ENCODE measurements at regions not wholly inside any gene's neighbourhood (a gene's known extent, or its start where the extent isn't known, plus 50 kb on each side); places are given as distances from the start of the nearest gene placed in this dataset.

DNA sequence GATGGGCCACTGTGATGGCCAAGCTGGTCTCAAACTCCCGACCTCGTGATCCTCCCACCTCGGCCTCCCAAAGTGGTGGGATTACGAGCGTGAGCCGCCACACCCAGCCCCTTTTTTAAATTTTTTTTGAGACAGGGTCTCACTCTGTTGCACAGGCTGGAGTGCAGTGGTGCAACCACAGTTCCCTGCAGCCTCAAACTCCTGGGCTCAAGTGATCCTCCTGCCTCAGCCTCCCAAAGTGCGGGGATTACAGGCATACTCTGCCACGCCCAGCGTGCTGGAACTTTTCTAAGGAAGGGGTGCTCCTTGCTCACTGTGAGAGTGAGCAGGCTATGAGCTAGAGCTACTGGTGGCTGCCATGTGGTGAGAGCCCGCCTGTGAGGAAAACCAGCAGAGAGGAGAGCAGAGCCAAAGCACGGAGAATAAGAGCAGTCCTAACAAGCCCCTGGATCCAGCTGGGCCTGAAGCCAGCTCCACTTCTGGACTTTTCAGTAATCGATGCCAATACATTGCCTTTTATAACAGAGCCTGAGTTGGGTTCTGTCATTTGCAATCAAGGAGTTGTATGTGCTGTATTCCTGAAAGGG, 75.5 kb upstream of the UNC5A start:
- DNase-seq = no peak

DNA sequence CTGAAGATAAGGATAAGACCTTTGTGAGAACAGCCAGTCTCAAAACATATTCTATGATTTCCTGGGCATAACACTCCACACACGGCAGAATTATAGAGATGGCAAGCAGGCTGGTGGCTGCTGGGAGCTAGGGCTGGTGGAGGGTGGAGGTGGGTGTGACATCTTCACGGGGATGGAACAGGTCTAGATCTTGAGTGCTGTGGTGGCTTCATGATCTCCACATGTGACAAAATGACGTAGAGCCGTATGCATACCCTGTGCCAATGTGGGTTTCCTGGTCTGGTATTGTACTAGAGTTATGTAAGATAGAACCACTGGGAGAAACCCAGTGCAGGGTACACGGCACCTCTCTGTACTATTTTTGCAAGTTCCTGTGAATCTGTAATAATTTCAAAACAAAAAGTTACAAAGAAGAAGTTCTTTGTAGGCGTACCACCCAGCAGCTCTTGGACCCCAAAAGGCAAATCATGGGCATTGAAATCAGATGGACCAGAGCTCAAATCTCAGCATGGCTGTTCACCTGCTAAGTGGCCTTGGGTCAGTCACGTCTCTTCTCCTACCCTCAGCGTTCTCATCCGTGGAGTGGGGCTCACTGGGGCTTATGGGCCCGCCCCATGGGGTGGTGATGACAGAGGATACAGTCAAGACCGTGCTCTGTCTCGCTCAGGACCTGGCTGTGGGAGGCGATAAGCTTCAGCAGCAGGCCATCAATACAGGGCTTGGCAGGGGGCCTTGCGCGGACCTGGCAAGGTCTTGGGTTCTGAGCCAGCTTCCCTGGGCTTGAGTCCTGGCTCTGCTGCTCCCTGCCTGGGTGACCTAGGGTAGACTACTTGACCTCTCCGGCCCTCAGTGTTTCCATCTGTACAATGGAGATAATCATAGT, 74.7 kb upstream of the UNC5A start:
- DNase-seq = no peak

DNA sequence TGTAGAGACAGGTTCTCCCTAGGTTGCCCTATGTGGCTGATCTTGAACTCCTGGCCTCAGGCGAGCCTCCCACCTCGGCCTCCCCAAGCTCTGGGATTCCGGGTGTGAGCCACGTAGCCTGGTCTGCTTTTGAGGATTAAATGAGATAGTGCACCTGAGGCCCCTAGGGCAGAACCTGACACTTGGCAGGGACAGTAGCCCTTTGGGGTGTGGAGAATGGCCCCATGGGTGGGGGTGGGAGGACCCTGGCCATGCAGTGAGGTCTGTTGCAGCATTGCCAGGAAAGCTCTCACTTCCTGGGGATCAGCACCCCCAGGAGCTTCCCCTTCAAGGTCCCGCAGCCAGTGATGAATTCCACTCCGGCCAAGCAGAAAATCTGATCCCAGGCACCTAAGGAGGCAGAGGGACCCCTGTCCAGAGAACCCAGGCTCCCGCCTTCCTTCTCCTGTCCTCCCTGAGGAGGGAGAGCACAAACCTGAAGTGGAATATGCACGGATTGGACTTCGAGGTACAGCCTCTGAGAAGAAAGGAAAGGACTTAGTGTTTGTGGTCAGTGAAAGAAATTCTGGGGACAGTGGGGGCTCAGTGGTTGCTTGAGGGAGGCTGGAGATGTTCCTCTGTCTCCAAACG, 73.9 kb upstream of the UNC5A start:
- no peak for DNase-seq

DNA sequence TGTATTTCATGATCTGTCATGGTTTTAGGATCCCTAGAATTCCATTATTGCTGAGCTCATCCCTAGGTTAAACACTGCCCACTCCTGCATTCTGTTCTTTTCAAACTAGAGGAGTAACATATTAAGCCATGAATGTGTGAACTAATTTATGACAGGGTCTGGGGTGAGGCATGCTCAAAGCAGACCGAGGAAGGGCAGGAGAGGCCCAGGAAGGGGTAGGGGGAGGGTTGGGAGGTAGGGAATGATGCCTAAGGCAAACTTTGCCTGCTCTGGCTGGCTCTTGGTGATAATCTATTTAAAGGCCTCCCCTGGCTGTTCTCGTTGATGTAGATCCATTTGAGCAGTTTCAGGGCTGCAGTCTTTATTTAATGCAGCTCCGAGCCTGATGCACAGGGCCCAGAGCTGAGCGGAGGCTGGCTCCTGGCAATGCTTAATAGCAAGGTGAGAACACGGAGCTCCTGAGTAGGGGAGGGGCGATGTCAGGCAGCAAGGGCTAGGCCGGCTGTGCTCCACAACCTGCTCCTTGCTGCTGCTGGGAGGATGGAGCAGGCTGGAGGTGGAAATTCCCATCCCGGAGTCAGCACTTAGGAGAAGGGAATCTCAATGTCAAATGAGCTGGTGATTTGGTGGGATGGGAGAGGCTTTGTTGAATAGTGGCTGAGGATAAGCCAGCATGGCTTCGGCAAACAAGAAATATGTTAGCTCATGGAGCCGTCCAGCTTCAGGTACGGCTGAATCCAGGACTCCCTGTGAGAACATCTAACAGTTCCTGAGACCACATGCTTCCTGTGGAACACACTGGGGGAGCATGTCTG, 73.2 kb upstream of the UNC5A start:
- no peak for DNase-seq

DNA sequence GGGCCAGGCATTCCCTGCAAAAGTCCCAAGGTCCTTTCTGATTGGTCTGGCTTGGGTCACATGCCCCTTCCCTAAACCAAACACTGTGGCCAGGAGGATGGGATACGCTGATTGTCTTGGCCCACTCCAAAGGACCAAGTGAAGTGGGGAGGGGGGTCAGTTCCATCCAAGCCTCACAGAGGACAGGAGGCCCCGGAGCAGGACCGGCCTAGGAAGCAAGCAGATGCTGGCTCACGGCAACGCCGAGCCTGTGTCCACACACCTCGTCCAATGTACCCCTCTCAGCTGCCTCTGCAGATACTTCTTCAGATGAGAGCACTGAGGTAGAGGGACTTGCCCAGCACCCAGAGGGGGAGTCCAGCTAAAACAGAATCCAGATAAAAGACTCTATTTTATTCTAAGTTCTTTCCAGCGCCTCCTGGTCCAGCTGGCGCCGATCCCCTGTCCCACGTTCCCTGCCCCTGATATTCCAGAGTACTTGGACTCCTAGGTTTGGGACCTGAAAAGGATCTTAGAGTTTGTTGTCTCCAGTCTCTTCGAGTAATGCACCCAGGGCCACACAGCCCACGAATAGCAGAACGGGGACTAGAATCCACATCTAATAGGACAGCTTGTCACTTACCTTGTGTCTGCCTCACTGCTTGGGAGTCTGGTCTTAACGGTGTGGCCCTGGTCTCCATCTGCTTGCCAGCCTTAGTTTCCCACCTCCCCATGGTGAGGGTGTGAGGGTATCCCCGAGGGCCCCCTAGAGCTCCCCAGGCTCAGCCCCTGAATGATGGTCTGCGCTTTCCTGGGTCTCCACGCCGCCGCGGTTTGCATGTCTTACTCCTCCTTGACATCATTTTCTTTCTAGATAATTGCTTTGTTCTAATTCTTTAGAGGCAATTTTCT, 72.4 kb upstream of the UNC5A start:
- no peak for DNase-seq

DNA sequence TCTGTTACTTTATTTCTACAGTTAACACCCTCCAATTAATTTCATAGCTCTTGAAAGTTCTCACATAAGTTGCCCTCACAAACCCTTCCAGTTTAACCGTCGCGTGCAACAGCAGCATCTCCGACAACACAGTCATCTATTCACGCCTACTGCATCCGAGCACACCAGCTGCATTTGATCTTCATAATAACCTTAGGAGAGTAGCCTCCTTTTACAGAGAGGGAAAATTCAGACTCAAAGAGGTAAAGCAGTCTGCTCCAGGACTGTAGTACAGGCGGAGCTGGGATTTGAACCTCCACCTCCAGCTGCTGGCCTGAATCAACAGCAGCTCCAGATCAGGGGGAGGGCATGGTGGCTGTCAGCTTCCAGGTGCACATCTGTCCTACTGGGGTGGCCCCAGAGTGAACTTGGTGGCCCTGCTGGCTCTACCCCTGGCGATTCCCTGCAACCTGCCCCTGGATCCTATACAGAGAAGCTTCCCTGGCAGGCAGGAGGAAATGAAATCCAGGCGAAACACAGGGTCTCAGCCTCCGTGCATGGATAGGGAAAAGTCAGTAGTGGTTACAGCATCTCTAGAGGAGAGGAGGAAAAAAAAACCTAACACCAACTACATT, 71.6 kb upstream of the UNC5A start:
- no peak for DNase-seq

DNA sequence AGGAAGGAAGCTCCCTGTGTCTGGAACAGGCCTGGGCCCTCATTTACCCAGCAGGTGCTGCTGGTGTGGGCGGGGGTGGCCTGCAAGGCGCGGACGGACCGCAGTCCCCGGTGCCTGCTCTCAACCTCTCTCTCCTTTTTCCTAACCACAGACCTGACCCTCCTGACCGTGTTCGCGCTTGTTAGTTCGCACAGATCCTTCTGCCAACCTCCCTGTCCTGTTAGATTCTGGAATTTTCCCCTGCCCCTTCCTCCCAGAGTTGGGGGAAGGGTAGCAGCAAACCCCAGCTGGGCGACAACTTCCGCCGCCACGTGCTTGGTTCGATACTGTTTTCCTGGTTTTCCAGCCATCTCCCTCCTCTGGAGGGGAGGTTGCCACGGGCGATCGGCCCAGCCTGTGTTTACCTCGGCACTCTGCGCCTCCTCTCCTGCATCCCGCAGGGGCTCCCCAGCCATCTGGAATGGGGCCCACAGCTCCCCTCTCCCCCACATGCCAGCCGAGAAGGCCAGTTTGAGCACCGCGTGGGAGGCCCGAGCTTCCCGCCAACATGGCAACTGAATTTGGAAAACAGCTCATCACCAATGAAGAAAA, 70.8 kb upstream of the UNC5A start:
- peak; percentile 83 for DNase-seq

DNA sequence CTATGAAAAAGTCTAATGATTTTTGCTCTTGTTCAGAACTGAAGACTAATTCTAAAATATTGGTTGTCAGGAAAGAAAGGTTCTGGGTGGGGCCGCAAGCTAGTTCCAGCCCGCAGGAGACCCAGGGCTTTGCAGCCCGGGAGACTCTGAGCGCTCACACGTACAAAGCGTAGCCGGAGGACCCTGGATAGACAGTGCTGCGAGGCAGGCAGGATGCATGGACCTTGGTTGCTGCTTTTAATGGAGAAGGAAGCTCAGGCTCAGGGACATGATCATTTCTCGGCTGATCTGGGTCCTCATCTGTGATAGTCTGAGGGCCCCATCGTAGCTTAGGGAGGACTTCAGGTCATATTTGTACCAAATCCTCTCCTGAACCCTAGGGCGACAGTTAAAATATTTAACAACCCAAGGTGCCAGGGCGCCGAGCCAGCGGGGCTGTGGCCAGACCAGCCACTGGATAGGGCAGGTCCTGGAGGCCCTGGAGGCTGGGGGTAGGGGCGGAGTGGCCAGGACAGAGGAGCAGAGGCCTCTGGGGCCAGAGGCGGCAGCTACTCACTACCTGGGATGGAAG, 70.1 kb upstream of the UNC5A start:
- DNase-seq = peak; percentile 53

DNA sequence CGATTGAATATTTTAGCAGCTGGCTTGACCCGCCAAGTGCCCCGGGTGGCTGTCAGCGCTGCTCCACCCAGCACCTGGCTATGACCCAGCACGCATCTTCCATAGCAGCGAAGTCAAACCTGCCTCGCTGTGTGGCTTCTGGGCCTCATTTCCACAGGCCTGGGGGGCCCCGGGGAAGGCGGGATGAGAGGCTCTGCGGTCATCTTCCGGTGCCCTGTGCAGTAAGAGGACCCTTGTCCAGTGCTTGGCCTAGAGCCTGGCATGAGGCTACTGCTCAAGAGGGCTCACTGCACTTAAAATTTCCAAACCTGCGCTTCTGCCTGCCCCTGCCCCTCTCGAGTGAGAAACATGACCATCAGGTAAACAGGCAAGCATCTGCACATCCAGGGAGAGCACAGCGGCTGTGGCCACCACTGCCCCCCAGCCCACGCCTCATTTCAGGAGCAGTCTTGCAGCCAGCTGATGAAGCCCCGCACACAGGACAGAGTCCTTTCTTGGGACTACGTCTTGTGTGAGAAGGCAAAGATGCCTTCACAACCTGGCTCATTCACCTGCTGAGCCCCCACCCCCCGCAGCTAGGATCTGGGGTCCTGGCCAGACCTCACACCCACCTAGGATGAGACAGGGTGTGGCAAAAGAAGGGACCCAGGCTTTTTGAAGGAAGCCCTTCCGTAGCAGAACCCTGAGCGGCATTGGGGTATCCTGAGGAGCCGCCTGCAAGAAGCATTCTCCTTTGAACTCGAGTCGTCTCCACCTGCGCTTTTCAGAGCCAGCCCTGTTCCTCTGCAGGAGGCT, 69.5 kb upstream of the UNC5A start:
- no peak for DNase-seq

DNA sequence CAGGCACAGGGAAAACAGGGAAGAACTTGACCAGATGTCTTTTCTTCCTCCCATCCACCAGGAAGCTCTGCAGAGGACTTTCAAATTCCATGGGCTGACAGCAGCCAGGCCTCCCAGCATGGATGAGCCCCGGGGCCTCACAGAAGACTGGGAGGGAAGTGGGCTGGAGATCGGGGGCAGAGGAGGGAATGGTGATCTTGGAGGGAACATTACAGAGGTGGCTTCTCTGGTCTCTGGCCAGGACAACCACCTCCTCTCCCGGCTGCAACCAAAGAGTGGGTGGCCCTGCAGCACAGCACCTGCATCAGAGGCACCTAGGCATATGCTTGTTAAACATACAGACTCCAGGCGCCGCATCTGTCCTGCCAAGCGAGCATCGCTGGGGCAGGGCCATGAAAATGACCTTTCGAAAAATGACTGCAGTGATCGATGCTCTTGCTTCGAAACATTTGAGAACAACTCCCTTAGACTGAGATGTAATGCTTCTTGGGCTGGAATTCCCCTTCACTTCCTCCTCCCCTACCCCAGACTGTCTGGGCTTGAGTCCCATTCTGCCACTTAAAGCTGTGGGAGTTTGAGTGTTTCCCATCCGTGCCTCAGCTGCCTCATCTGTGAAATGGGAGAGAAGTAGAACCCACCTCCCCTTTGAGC, 68.7 kb upstream of the UNC5A start:
- no peak for DNase-seq

DNA sequence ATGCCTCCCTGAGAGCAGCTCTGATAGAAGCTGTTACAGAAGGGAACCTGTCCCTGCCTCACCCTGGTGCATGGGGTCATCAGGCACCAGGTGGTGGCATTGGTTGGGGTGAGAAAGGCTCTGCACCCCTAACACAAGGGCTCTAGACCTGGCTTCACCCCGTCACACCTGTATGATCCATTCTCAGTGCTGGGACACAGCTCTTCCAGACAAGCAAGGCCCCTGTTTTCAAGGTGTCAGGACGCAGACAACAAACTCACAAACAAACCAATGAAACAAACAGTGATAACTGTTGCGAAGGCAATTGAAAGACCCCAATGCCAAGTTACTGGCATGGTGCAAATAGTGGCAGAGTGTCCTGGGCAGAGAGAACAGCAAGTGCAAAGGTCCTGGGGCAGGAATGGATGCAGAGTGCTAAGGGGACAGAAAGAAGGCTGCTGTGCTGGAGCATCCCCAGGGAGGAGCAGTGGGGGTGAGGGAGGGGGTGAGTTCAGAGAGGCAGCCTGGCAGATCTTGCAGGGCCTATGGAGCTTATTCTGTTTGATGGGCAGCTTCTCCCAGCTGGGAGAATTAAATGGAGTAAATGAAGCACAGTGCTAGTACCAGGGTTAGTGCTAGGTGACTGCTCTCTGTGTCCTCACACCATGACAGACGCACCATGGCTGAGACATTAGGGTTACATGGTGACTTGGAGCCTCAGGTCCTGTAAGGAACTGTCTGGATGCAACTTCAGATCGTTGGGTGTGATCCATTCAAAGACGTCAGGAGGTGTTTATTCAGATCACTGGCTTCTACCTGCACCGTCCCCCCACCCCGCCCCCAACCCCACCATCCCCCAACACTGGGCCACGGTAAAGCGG, 67.9 kb upstream of the UNC5A start:
- DNase-seq = no peak

DNA sequence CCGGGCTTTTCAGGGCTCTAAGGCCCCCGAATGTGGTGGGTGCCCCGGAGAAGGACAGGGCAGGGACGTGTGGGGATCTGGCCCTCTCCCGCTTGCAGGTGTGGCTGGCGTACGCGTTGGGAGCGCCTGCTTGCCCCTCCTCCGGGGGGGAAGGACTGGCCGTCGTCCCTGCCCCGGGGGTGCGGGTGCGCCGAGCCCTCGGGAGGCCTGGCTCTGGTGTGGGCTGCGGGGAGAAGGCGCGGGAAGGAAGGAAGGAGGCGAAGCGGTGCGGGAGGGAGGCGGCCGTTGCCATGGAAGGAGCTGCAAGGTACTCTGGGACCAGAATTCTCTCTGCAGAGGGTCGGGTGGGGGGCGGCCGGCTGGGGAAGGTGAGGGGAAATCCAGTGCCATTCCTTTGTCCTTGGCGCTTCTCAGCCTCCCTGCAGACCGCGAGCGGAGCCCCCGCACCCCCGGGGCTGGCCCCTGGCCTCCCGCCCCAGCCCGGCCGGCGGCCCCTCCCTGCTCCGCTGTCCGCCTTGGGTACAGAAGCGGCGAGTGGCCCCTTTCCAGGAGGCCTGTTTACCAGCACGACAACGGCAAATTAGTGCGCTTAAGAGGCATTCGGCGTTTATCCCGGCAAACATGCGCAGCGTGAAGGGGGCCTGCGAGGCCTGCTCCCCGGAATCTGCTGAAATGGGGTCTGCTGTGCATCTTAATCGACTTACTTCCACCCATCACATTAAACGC, 67.1 kb upstream of the UNC5A start:
- DNase-seq = peak; percentile 32

DNA sequence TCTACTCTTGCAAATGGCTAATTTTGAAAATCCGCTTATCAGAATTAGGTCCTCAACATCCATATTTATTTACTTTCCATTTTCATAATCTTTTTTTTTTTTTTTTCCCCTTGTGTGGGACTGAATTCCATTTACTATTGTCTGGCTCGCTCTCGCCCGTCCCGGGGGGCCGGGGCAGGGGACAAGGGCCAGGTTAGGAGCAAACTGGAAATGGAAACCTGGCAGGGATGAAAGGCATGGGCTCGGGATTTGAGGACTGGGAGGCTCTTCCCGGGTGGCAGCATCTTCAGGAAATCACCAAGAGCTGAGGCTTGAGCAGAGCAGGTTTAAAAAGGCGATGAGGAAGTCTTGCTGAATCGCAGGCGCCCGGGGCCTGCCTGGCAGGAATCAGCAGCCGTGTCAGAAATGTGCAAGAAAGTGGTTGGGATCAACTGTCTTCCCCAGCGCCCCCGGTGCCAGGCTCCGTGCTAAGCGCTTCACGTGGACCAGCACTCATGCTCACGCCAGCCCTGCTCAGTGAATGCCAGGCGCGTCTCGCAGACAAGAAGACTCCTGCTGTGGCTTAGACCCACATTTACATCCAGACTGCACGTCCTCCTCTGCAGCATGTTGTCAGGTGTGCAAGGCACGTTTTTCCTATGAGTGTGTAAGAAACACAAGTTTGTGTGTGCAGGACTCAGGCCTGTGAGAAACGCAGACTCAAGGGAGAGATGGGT, 66.3 kb upstream of the UNC5A start:
- DNase-seq = no peak

DNA sequence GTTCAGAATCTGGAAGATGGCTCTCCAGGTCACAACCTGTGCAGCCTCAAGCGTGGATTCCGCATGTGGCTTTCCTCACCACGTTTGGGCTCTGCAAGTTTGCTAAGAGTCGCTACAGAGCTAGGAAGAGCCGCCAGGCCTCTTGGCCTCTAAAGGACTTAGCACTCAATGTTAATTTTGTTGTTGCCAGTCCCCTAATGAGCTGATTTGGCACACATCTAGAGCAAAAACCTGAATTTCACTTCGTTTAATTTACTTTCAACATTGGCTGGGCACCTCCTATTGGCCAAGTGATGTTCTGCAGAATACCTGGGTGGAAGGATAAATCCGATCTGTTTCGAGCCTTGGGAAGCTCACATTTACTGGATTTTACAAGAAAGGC, 65.8 kb upstream of the UNC5A start:
- no peak for DNase-seq

DNA sequence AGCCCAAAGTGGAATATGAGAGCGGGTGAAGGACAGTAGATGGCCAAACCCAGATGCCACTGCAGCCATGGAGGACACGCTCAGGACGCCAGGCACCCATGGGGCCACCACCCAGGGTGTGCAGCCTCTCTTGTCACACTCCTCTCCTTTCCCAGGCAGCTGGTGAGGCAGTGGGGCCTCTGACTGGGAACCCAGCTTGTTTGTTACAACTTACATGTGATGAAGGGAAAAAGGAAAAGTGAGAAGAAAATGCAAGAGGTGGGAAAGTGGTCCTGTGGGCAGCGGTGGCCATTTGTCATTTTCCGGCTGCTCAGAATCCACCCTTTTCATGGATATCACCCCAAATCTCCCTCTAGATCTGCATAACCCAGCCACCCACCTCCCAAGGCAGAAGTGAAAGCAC, 62.7 kb upstream of the UNC5A start:
- DNase-seq = no peak

DNA sequence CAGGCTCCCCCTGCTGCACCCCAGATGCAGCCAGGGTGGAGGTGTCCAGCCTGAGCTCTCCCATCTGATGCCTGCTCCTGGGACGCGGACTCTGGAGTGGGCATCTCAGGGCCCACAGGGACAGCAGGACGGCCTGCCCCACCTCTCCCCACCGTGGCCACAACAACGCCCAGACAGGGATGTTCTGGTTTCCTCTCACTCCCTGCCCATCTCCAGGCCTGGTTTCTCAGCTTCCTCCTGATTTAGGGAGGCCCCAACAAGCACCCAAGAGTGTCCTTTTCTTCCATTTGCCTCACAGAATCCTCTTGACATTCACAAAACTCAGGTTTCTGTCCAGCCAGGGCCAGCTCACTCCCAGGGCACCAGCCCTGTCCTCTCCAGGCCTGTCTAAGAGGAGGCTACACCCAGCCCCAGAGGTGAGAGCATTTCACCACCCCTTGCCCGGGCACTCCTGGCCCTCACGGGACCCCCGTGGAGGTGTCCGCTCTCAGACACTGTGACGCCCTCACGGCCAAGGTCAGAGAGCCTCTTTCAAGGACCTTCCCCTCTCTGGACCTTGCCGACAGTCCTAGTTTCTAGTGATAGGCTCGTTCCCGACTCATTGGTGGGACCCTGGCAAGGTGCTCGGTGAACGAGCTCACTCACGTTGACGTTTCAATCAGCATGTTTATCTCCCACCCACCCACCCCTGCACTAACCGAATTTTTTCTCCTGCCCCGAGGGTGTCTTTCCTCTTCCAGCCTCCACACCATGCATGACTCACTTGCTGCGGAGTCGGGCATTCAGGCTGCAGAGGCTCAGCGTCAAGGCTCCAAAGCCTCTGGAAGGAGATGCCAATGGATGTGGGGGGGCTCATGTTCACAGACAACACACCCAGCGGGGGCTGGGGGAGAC, 62.0 kb upstream of the UNC5A start:
- DNase-seq = no peak

Measured in NCI-H2029 (cell line).